H1 (cell line): ENCODE measurements at regions not wholly inside any gene's neighbourhood (a gene's known extent, or its start where the extent isn't known, plus 50 kb on each side); places are given as distances from the start of the nearest gene placed in this dataset.

ENCODE experiments used
- CTCF ChIA-PET: fragments of 300-600 bp; sonication (Branson Sonifier 250); formaldehyde crosslinking; loops from one replicate; lab custom pipeline; 2021; ENCODE audit not compliant: partially characterized antibody; lab: Charles Lee
- POLR2A ChIA-PET: fragments of 300-600 bp; sonication (Branson Sonifier 250); formaldehyde crosslinking; loops from one replicate; lab custom pipeline; 2021; ENCODE audit warnings: inconsistent platforms; ENCODE audit not compliant: partially characterized antibody; lab: Charles Lee
- DNase-seq, 2 experiments: peaks; one replicate each; pipeline versions ENCODE4 v3.0.0 to v3.0.0-alpha.2; 2010 to 2022; ENCODE audit warnings: low spot score in 2 of 2, low read depth in 1 of 2, mixed read lengths in 1 of 2
- FAIRE-seq: peaks from 2 replicates; lab custom pipeline; 2011; peaks lifted over from hg19 to GRCh38; lab: Jason Lieb, UNC
- H2AFZ ChIP-seq: 2 replicates; pipeline ENCODE4 v1.8.1; 2012; ENCODE audit warnings: low read length, inconsistent platforms
- H2AK5ac ChIP-seq: 2 replicates; pipeline ENCODE4 v1.6.1; 2013; ENCODE audit warnings: low read depth, low read length
- H2BK120ac ChIP-seq: replicated peaks from 2 replicates; pipeline ENCODE3; 2013; ENCODE audit warnings: low read depth, low read length, inconsistent platforms
- H2BK12ac ChIP-seq: 2 replicates; pipeline ENCODE4 v1.6.1; 2013; ENCODE audit warnings: low read depth, low read length
- H2BK15ac ChIP-seq: 2 replicates; pipeline ENCODE4 v1.6.1; 2013; ENCODE audit warnings: low read length
- H2BK20ac ChIP-seq: 2 replicates; pipeline ENCODE4 v1.6.1; 2013; ENCODE audit warnings: low read length
- H2BK5ac ChIP-seq: 2 replicates; pipeline ENCODE4 v1.6.1; 2013; ENCODE audit warnings: low read depth, low read length
- H3K14ac ChIP-seq: 2 replicates; pipeline ENCODE4 v1.6.1; 2013; ENCODE audit warnings: inconsistent platforms; ENCODE audit not compliant: insufficient read length
- H3K18ac ChIP-seq: 2 replicates; pipeline ENCODE4 v1.6.1; 2013; ENCODE audit warnings: low read length; ENCODE audit errors: extremely low read depth
- H3K23ac ChIP-seq: 2 replicates; pipeline ENCODE4 v1.6.1; 2013; ENCODE audit warnings: inconsistent platforms; ENCODE audit not compliant: insufficient read length
- H3K23me2 ChIP-seq: 2 replicates; pipeline ENCODE4 v1.6.1; 2013; ENCODE audit warnings: low read depth, low read length
- H3K27ac ChIP-seq: 2 replicates; pipeline ENCODE4 v1.6.1; 2011; ENCODE audit warnings: low read depth, low read length, inconsistent platforms
- H3K27me3 ChIP-seq, 4 experiments: replicated peaks in 1 of 4; 1 replicate in 1 of 4; 2 replicates in 3 of 4; pipeline versions ENCODE4 v1.6.1 to v1.8.1; 2011 to 2013; ENCODE audit warnings: low read length in 3 of 4, mild to moderate bottlenecking in 3 of 4, inconsistent platforms in 2 of 4, mixed read lengths in 2 of 4, moderate library complexity in 1 of 4; ENCODE audit not compliant: control insufficient read depth in 3 of 4, insufficient read depth in 3 of 4; ENCODE audit errors: extremely low read depth in 1 of 4
- H3K36me3 ChIP-seq, 4 experiments: 2 replicates each; pipeline versions ENCODE4 v1.6.1 to v1.8.1; 2011 to 2013; ENCODE audit warnings: mild to moderate bottlenecking in 4 of 4, low read length in 3 of 4, moderate library complexity in 2 of 4, control low read depth in 1 of 4, inconsistent platforms in 1 of 4; ENCODE audit not compliant: insufficient read depth in 4 of 4, control insufficient read depth in 2 of 4
- H3K4ac ChIP-seq: replicated peaks from 2 replicates; pipeline ENCODE3; 2013; ENCODE audit warnings: low read length, low read depth, mixed read lengths, inconsistent platforms; ENCODE audit not compliant: insufficient read length
- H3K4me1 ChIP-seq, 4 experiments: replicated peaks in 1 of 4; 1 replicate in 1 of 4; 2 replicates in 3 of 4; pipeline versions ENCODE4 v1.6.1 to v1.8.1; 2011 to 2013; ENCODE audit warnings: low read length in 3 of 4, inconsistent platforms in 2 of 4, mixed read lengths in 1 of 4; ENCODE audit not compliant: insufficient read depth in 4 of 4, control insufficient read depth in 3 of 4
- H3K4me2 ChIP-seq, 2 experiments: 2 replicates each; pipeline versions ENCODE4 v1.6.1 to v1.8.1; 2011 to 2013; ENCODE audit warnings: low read depth in 2 of 2, low read length in 2 of 2, control low read depth in 1 of 2, inconsistent platforms in 1 of 2, mild to moderate bottlenecking in 1 of 2; ENCODE audit not compliant: insufficient read depth in 1 of 2
- H3K4me3 ChIP-seq, 4 experiments: fragments of 200-600, 300-600 bp in 1 of 4; sonication (generic), shearing (Covaris generic), sonication (Bioruptor Twin) in 1 of 4; 2 replicates each; pipeline versions ENCODE4 v1.5.1 to v1.8.1; 2011 to 2016; ENCODE audit warnings: low read length in 4 of 4, low read depth in 3 of 4, control low read depth in 2 of 4, inconsistent platforms in 2 of 4, mild to moderate bottlenecking in 2 of 4, mixed read lengths in 1 of 4, moderate library complexity in 1 of 4; ENCODE audit not compliant: insufficient read depth in 2 of 4; ENCODE audit errors: extremely low read depth in 1 of 4
- H3K56ac ChIP-seq: replicated peaks from 2 replicates; pipeline ENCODE3; 2013; ENCODE audit warnings: low read depth, mild to moderate bottlenecking, mixed read lengths, low read length, inconsistent platforms; ENCODE audit not compliant: insufficient read length
- H3K79me1 ChIP-seq: 2 replicates; pipeline ENCODE4 v1.6.1; 2013; ENCODE audit warnings: low read depth, low read length, control low read depth
- H3K79me2 ChIP-seq, 2 experiments: 2 replicates each; pipeline versions ENCODE4 v1.6.1 to v1.8.1; 2012 to 2013; ENCODE audit warnings: low read length in 2 of 2, mild to moderate bottlenecking in 2 of 2, inconsistent platforms in 1 of 2; ENCODE audit not compliant: insufficient read depth in 2 of 2, control insufficient read depth in 1 of 2
- H3K9ac ChIP-seq, 4 experiments: replicated peaks in 1 of 4; 1 replicate in 1 of 4; 2 replicates in 3 of 4; pipeline versions ENCODE4 v1.6.1 to v1.8.1; 2011 to 2013; ENCODE audit warnings: low read depth in 3 of 4, low read length in 3 of 4, control low read depth in 2 of 4, mild to moderate bottlenecking in 2 of 4, moderate library complexity in 2 of 4, inconsistent platforms in 1 of 4; ENCODE audit errors: extremely low read depth in 1 of 4
- H3K9me3 ChIP-seq, 2 experiments: 2 replicates each; pipeline versions ENCODE4 v1.6.1 to v1.8.1; 2012 to 2013; ENCODE audit warnings: mild to moderate bottlenecking in 2 of 2, moderate library complexity in 2 of 2, control low read depth in 1 of 2, inconsistent platforms in 1 of 2, low read depth in 1 of 2, low read length in 1 of 2, mixed read lengths in 1 of 2; ENCODE audit not compliant: insufficient read depth in 2 of 2
- H4K20me1 ChIP-seq, 2 experiments: replicated peaks in 1 of 2; 2 replicates each; pipeline versions ENCODE3 to v1.8.1; 2011 to 2013; ENCODE audit warnings: inconsistent platforms in 2 of 2, low read length in 2 of 2, mild to moderate bottlenecking in 1 of 2; ENCODE audit not compliant: insufficient read depth in 2 of 2, control insufficient read depth in 1 of 2
- H4K5ac ChIP-seq: 2 replicates; pipeline ENCODE4 v1.6.1; 2013; ENCODE audit warnings: low read length, low read depth, mixed read lengths, inconsistent platforms; ENCODE audit not compliant: insufficient read length
- H4K8ac ChIP-seq: 2 replicates; pipeline ENCODE4 v1.8.0; 2013; ENCODE audit warnings: mild to moderate bottlenecking, moderate library complexity, low read length, inconsistent platforms; ENCODE audit not compliant: insufficient read depth; ENCODE audit errors: extremely low read depth
- H4K91ac ChIP-seq: replicated peaks from 2 replicates; pipeline ENCODE3; 2013; ENCODE audit warnings: low read length, mixed read lengths, inconsistent platforms; ENCODE audit not compliant: insufficient read length
- CTBP2 ChIP-seq: IDR thresholded peaks from 2 replicates; pipeline ENCODE4 v1.7.0; 2011; ENCODE audit warnings: borderline replicate concordance, mild to moderate bottlenecking, moderate library complexity, mixed read lengths, low read length; ENCODE audit not compliant: insufficient read depth, insufficient read length
- CTCF ChIP-seq, 3 experiments: IDR thresholded peaks; 1 replicate in 2 of 3; 2 replicates in 1 of 3; pipeline versions ENCODE4 v1.5.1 to v1.6.1; 2011; ENCODE audit warnings: low read length in 3 of 3, mild to moderate bottlenecking in 3 of 3, inconsistent platforms in 2 of 3, low read depth in 1 of 3, moderate library complexity in 1 of 3; ENCODE audit not compliant: insufficient read depth in 1 of 3; ENCODE audit errors: control extremely low read depth in 1 of 3
- EZH2 ChIP-seq: fragments of 200-600 bp; sonication (generic); IDR thresholded peaks from 2 replicates; pipeline ENCODE4 v1.7.1; 2012; ENCODE audit warnings: low read depth, mild to moderate bottlenecking, moderate library complexity, low read length, inconsistent platforms; ENCODE audit not compliant: severe bottlenecking
- FOSL1 ChIP-seq: IDR thresholded peaks from 2 replicates; pipeline ENCODE4 v1.6.1; 2011; ENCODE audit warnings: mild to moderate bottlenecking, low read depth, low read length, moderate library complexity; ENCODE audit not compliant: insufficient read depth
- GABPA ChIP-seq: IDR thresholded peaks from 2 replicates; pipeline ENCODE4 v1.6.1; 2011; ENCODE audit warnings: mild to moderate bottlenecking, low read length, moderate library complexity, borderline replicate concordance; ENCODE audit not compliant: insufficient read depth
- HDAC2 ChIP-seq, 2 experiments: fragments of 300-600 bp in 1 of 2; sonication (generic) in 1 of 2; IDR thresholded peaks; 2 replicates each; pipeline ENCODE4 v1.6.1; 2011 to 2012; ENCODE audit warnings: low read depth in 2 of 2, low read length in 2 of 2, mild to moderate bottlenecking in 2 of 2, moderate library complexity in 2 of 2, borderline replicate concordance in 1 of 2, inconsistent platforms in 1 of 2
- MAFK ChIP-seq: IDR thresholded peaks from 2 replicates; pipeline ENCODE4 v1.6.1; 2012; ENCODE audit warnings: low read depth, mild to moderate bottlenecking, improper control_type of control experiment, low read length
- NRF1 ChIP-seq: IDR thresholded peaks from 2 replicates; pipeline ENCODE4 v1.6.1; 2011; ENCODE audit warnings: mild to moderate bottlenecking, low read depth, low read length, improper control_type of control experiment
- POU5F1 ChIP-seq: IDR thresholded peaks from 2 replicates; pipeline ENCODE4 v1.6.1; 2011; ENCODE audit warnings: low read depth, mild to moderate bottlenecking, low read length, moderate library complexity
- TCF12 ChIP-seq: IDR thresholded peaks from 2 replicates; pipeline ENCODE4 v1.6.1; 2011; ENCODE audit warnings: low read depth, mild to moderate bottlenecking, low read length
- TEAD4 ChIP-seq: IDR thresholded peaks from 2 replicates; pipeline ENCODE4 v1.6.1; 2012; ENCODE audit warnings: low read depth, low read length, inconsistent platforms, mixed read lengths
- TF ChIP-seq, protein P1 (sequence below): IDR thresholded peaks from 2 replicates; pipeline ENCODE4 v1.6.1; 2012; ENCODE audit warnings: inconsistent platforms

GRCh38 chr17:53588317-53588716 is 234.4 kb upstream of the KIF2B start:
- no peaks in the 10 kb centered on the region for H3K79me2 ChIP-seq
- no peaks in the 10 kb centered on the region for H3K4me1 ChIP-seq
- no peak overlapping the region for H3K18ac ChIP-seq
- no peaks in the 10 kb centered on the region for H3K23me2 ChIP-seq
- ChIA-PET CTCF (no interaction called here), POLR2A (no interaction called here)
- no peak overlapping the region for H3K4ac ChIP-seq
- H2BK15ac ChIP-seq = no peak overlapping the region
- H2BK120ac ChIP-seq = no peak overlapping the region
- no peak overlapping the region for H4K5ac ChIP-seq
- no peak overlapping the region for H3K56ac ChIP-seq
- no peak overlapping the region for H2BK20ac ChIP-seq
- H2AK5ac ChIP-seq = no peak overlapping the region
- no peak overlapping the region for H3K9ac ChIP-seq
- no peaks in the 10 kb centered on the region for H3K36me3 ChIP-seq
- no peak for DNase-seq
- no peaks in the 10 kb centered on the region for H4K20me1 ChIP-seq
- H2BK5ac ChIP-seq = no peak overlapping the region
- H3K23ac ChIP-seq = no peak overlapping the region
- no peak overlapping the region for H4K8ac ChIP-seq
- H2BK12ac ChIP-seq = no peak overlapping the region
- no peak for FAIRE-seq
- H4K91ac ChIP-seq = no peak overlapping the region
- no peaks in the 10 kb centered on the region for H3K79me1 ChIP-seq
- H3K4me3 ChIP-seq = no peak overlapping the region
- no peaks in the 10 kb centered on the region for H3K27me3 ChIP-seq
- no peak overlapping the region for H3K4me2 ChIP-seq
- H3K27ac ChIP-seq = no peak overlapping the region
- H2AFZ ChIP-seq = no peak overlapping the region
- H3K14ac ChIP-seq = no peak overlapping the region
- H3K9me3 ChIP-seq = no peaks in the 10 kb centered on the region
- TF ChIP-seq MAFK (no peak), GABPA (no peak), POU5F1 (no peak), CTBP2 (no peak), NRF1 (no peak), HDAC2 (IDR thresholded peaks at IDR 0.05; ENCODE audit: borderline replicate concordance in 1 of 2, low read depth in 2 of 2, low read length in 2 of 2) (no peak), CTCF (IDR thresholded peaks at IDR 0.05; ENCODE audit: control extremely low read depth in 1 of 3, insufficient read depth in 1 of 3, low read depth in 1 of 3, low read length in 3 of 3) (no peak), TEAD4 (no peak), EZH2 (no peak), TCF12 (no peak), FOSL1 (no peak)
- TF ChIP-seq, protein P1, sequence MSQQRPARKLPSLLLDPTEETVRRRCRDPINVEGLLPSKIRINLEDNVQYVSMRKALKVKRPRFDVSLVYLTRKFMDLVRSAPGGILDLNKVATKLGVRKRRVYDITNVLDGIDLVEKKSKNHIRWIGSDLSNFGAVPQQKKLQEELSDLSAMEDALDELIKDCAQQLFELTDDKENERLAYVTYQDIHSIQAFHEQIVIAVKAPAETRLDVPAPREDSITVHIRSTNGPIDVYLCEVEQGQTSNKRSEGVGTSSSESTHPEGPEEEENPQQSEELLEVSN = no peak
